PFSK-1 (cell line): ENCODE measurements at regions not wholly inside any gene's neighbourhood (a gene's known extent, or its start where the extent isn't known, plus 50 kb on each side); places are given as distances from the start of the nearest gene placed in this dataset.

Experiments used
- FOXP2 ChIP-seq: optimal IDR thresholded peaks from 2 replicates; pipeline ENCODE3; 2011; ENCODE audit warnings: borderline replicate concordance, control low read depth, inconsistent platforms; ENCODE audit not compliant: insufficient read depth; ENCODE audit errors: extremely low read length, extremely low read depth
- POLR2AphosphoS5 ChIP-seq: IDR thresholded peaks from 2 replicates; pipeline ENCODE4 v1.6.1; 2012; ENCODE audit warnings: low read depth, mild to moderate bottlenecking, control low read depth, low read length, moderate library complexity
- REST ChIP-seq, 2 experiments: IDR thresholded peaks; 2 replicates each; pipeline versions ENCODE4 v1.6.1 to v1.8.0; 2011 to 2012; ENCODE audit warnings: low read depth in 2 of 2, low read length in 2 of 2, control low read depth in 1 of 2, inconsistent platforms in 1 of 2, mild to moderate bottlenecking in 1 of 2, moderate library complexity in 1 of 2; ENCODE audit not compliant: insufficient read depth in 1 of 2
- SIN3A ChIP-seq: IDR thresholded peaks from 2 replicates; pipeline ENCODE4 v1.6.1; 2012; ENCODE audit warnings: mild to moderate bottlenecking, low read length, moderate library complexity, borderline replicate concordance; ENCODE audit not compliant: insufficient read depth
- TAF1 ChIP-seq: IDR thresholded peaks from 2 replicates; pipeline ENCODE4 v1.6.1; 2012; ENCODE audit warnings: low read length, control low read depth, borderline replicate concordance; ENCODE audit not compliant: insufficient read depth

- no peak for TF ChIP-seq SIN3A
- TF ChIP-seq REST (IDR thresholded peaks at IDR 0.05; ENCODE audit: insufficient read depth in 1 of 2, low read depth in 2 of 2, low read length in 2 of 2) = peak in 1 of 2 experiments; percentile 84; a peak in 2 of 4 replicates
- TF ChIP-seq FOXP2 = no peak
Observed at GRCh38 chr17:56083475-56083874, 69.8 kb upstream of the ANKFN1 start.

- TF ChIP-seq SIN3A = no peak
- no peak for TF ChIP-seq TAF1
Observed at GRCh38 chr17:56085576-56086267, 67.6 kb upstream of the ANKFN1 start.

- TF ChIP-seq REST (IDR thresholded peaks at IDR 0.05; ENCODE audit: insufficient read depth in 1 of 2, low read depth in 2 of 2, low read length in 2 of 2) (no peak), FOXP2 (no peak), SIN3A (no peak), TAF1 (no peak), POLR2AphosphoS5 (no peak)
Observed at GRCh38 chr17:56087199-56087598, 66.1 kb upstream of the ANKFN1 start.

GRCh38 chr17:56096026-56096810 lies 57.1 kb upstream of the ANKFN1 start:
- TF ChIP-seq FOXP2 = no peak
- no peak for TF ChIP-seq SIN3A
- TF ChIP-seq REST (IDR thresholded peaks at IDR 0.05; ENCODE audit: insufficient read depth in 1 of 2, low read depth in 2 of 2, low read length in 2 of 2) = no peak
- no peak for TF ChIP-seq TAF1
- TF ChIP-seq POLR2AphosphoS5 = no peak

GRCh38 chr17:56098746-56099145 lies 54.5 kb upstream of the ANKFN1 start:
- TF ChIP-seq TAF1 (no peak), SIN3A (no peak), FOXP2 (no peak), REST (IDR thresholded peaks at IDR 0.05; ENCODE audit: insufficient read depth in 1 of 2, low read depth in 2 of 2, low read length in 2 of 2) (no peak), POLR2AphosphoS5 (no peak)
